Astrocyte (in vitro differentiated cells and primary cell): ENCODE measurements at regions not wholly inside any gene's neighbourhood (a gene's known extent, or its start where the extent isn't known, plus 50 kb on each side); places are given as distances from the start of the nearest gene placed in this dataset.

ENCODE experiments used
- DNase-seq: peaks from one replicate; pipeline ENCODE4 v3.0.0-alpha.2; 2010; ENCODE audit warnings: low read depth
- FAIRE-seq: peaks from 2 replicates; lab custom pipeline; 2011; peaks lifted over from hg19 to GRCh38; lab: Jason Lieb, UNC
- H2AFZ ChIP-seq: 2 replicates; pipeline ENCODE4 v1.6.0; 2012; ENCODE audit warnings: low read depth, low read length, inconsistent platforms
- H3K27ac ChIP-seq: 2 replicates; pipeline ENCODE4 v1.5.1; 2011; ENCODE audit warnings: low read depth, low read length, inconsistent platforms
- H3K27me3 ChIP-seq: 2 replicates; pipeline ENCODE4 v1.6.0; 2011; ENCODE audit warnings: low read length, inconsistent platforms; ENCODE audit not compliant: insufficient read depth
- H3K36me3 ChIP-seq: 2 replicates; pipeline ENCODE4 v1.5.1; 2011; ENCODE audit warnings: low read length, inconsistent platforms; ENCODE audit not compliant: insufficient read depth
- H3K4me1 ChIP-seq: 2 replicates; pipeline ENCODE4 v1.5.1; 2011; ENCODE audit warnings: low read length, inconsistent platforms; ENCODE audit not compliant: insufficient read depth
- H3K4me2 ChIP-seq: 2 replicates; pipeline ENCODE4 v1.6.0; 2012; ENCODE audit warnings: low read length, inconsistent platforms
- H3K4me3 ChIP-seq: 2 replicates; pipeline ENCODE4 v1.5.1; 2011; ENCODE audit warnings: low read depth, mild to moderate bottlenecking, low read length, inconsistent platforms; ENCODE audit not compliant: insufficient read depth
- H3K79me2 ChIP-seq: 2 replicates; pipeline ENCODE4 v1.6.0; 2012; ENCODE audit warnings: mild to moderate bottlenecking, low read length, inconsistent platforms; ENCODE audit not compliant: insufficient read depth
- H3K9ac ChIP-seq: 2 replicates; pipeline ENCODE4 v1.6.0; 2012; ENCODE audit warnings: mild to moderate bottlenecking, low read length, inconsistent platforms
- H3K9me3 ChIP-seq: 2 replicates; pipeline ENCODE4 v1.5.1; 2012; ENCODE audit warnings: low read depth, mild to moderate bottlenecking, low read length, inconsistent platforms; ENCODE audit not compliant: insufficient read depth
- H4K20me1 ChIP-seq: 2 replicates; pipeline ENCODE4 v1.6.0; 2012; ENCODE audit warnings: low read length, inconsistent platforms; ENCODE audit not compliant: insufficient read depth
- H3K27ac Mint-ChIP-seq: one replicate; pipeline ENCODE4 v1.8.0; 2021; ENCODE audit warnings: mild to moderate bottlenecking, mixed read lengths; ENCODE audit not compliant: unreplicated experiment
- H3K27me3 Mint-ChIP-seq: one replicate; pipeline ENCODE4 v1.8.0; 2021; ENCODE audit warnings: low read depth, mixed read lengths; ENCODE audit not compliant: unreplicated experiment
- H3K36me3 Mint-ChIP-seq: one replicate; pipeline ENCODE4 v1.8.0; 2021; ENCODE audit warnings: low read depth, mixed read lengths; ENCODE audit not compliant: unreplicated experiment
- H3K4me1 Mint-ChIP-seq: one replicate; pipeline ENCODE4 v1.8.0; 2021; ENCODE audit warnings: low read depth, mixed read lengths; ENCODE audit not compliant: unreplicated experiment
- H3K4me3 Mint-ChIP-seq: one replicate; pipeline ENCODE4 v1.8.0; 2021; ENCODE audit warnings: mild to moderate bottlenecking, moderate library complexity, mixed read lengths; ENCODE audit not compliant: unreplicated experiment
- H3K9me3 Mint-ChIP-seq: one replicate; pipeline ENCODE4 v1.8.0; 2021; ENCODE audit warnings: mild to moderate bottlenecking, mixed read lengths; ENCODE audit not compliant: unreplicated experiment
- EZH2 ChIP-seq: IDR thresholded peaks from 2 replicates; pipeline ENCODE4 v1.6.1; 2012; ENCODE audit warnings: mild to moderate bottlenecking, low read length, inconsistent platforms; ENCODE audit not compliant: insufficient read depth
- TF ChIP-seq, protein P1 (sequence below): IDR thresholded peaks from 2 replicates; pipeline ENCODE4 v1.5.1; 2011; ENCODE audit warnings: low read depth, mild to moderate bottlenecking, inconsistent platforms, low read length, moderate library complexity; ENCODE audit not compliant: insufficient read depth

DNA sequence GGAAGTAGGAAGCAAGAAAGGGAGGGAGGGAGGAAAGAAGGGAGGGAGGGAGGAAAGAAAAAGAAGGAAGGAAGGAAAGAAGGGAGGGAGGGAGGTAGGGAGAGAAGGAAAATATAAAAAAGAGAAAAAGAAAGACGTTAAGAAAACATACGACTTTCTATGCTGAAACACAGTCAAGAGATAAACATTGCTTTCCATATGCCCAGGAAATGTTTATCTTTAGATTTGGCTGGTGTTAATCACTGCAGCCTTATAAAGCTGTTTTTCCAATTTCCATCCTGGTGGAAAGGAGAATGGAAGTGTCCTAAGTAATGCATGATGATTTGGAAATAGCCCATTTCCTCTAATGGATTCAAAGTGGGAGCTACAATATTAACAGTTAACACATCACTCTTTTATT, 524.3 kb downstream of the MTRR start:
- Histone ChIP-seq H3K4me1 (no peaks in the 10 kb centered on the region), H2AFZ (no peak overlapping the region), H3K9ac (no peak overlapping the region), H3K4me3 (no peak overlapping the region), H3K9me3 (no peaks in the 10 kb centered on the region), H3K36me3 (no peaks in the 10 kb centered on the region), H3K4me2 (no peak overlapping the region), H3K27ac (no peak overlapping the region), H3K79me2 (no peaks in the 10 kb centered on the region), H4K20me1 (no peaks in the 10 kb centered on the region), H3K27me3 (no peaks in the 10 kb centered on the region)
- no peak overlapping the region for H3K27ac Mint-ChIP-seq
- H3K9me3 Mint-ChIP-seq = no peaks in the 10 kb centered on the region
- DNase-seq = no peak
- no peak overlapping the region for H3K4me3 Mint-ChIP-seq
- no peak for FAIRE-seq
- H3K4me1 Mint-ChIP-seq = peaks cover 12% of the 10 kb centered on the region
- peaks cover 6% of the 10 kb centered on the region for H3K27me3 Mint-ChIP-seq
- no peaks in the 10 kb centered on the region for H3K36me3 Mint-ChIP-seq
- TF ChIP-seq EZH2 = no peak
- TF ChIP-seq, protein P1, sequence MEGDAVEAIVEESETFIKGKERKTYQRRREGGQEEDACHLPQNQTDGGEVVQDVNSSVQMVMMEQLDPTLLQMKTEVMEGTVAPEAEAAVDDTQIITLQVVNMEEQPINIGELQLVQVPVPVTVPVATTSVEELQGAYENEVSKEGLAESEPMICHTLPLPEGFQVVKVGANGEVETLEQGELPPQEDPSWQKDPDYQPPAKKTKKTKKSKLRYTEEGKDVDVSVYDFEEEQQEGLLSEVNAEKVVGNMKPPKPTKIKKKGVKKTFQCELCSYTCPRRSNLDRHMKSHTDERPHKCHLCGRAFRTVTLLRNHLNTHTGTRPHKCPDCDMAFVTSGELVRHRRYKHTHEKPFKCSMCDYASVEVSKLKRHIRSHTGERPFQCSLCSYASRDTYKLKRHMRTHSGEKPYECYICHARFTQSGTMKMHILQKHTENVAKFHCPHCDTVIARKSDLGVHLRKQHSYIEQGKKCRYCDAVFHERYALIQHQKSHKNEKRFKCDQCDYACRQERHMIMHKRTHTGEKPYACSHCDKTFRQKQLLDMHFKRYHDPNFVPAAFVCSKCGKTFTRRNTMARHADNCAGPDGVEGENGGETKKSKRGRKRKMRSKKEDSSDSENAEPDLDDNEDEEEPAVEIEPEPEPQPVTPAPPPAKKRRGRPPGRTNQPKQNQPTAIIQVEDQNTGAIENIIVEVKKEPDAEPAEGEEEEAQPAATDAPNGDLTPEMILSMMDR = no peak

DNA sequence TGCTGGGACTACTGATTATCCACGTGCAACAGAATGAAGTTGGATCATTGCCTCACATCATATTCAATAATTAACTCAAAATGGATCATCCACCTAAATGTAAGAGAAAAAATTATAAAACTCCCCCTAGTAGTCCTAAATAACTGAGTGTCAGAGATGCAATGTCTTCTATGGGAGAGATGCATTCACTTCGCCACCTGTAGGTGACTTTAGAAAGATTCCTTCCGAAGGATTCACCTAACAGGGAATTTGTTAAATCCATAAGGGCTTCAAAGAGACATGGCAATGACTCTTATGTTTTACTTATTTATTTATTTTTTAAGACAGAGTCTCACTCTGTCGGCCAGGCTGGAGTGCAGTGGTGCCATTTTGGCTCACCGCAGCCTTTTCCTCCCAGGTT, 526.0 kb downstream of the MTRR start:
- H3K79me2 ChIP-seq = no peaks in the 10 kb centered on the region
- H3K27ac ChIP-seq = no peak overlapping the region
- H3K27me3 Mint-ChIP-seq = peaks cover 3% of the 10 kb centered on the region
- no peak overlapping the region for H2AFZ ChIP-seq
- no peak overlapping the region for H3K4me3 ChIP-seq
- no peaks in the 10 kb centered on the region for H4K20me1 ChIP-seq
- no peaks in the 10 kb centered on the region for H3K27me3 ChIP-seq
- peaks cover 12% of the 10 kb centered on the region for H3K4me1 Mint-ChIP-seq
- no peaks in the 10 kb centered on the region for H3K36me3 Mint-ChIP-seq
- no peak for TF ChIP-seq EZH2
- TF ChIP-seq, protein P1 = no peak
- no peaks in the 10 kb centered on the region for H3K4me1 ChIP-seq
- no peak for DNase-seq
- no peaks in the 10 kb centered on the region for H3K9me3 ChIP-seq
- FAIRE-seq = no peak
- H3K4me3 Mint-ChIP-seq = no peak overlapping the region
- H3K36me3 ChIP-seq = no peaks in the 10 kb centered on the region
- H3K27ac Mint-ChIP-seq = no peak overlapping the region
- no peak overlapping the region for H3K9ac ChIP-seq
- no peak overlapping the region for H3K4me2 ChIP-seq
- no peaks in the 10 kb centered on the region for H3K9me3 Mint-ChIP-seq

DNA sequence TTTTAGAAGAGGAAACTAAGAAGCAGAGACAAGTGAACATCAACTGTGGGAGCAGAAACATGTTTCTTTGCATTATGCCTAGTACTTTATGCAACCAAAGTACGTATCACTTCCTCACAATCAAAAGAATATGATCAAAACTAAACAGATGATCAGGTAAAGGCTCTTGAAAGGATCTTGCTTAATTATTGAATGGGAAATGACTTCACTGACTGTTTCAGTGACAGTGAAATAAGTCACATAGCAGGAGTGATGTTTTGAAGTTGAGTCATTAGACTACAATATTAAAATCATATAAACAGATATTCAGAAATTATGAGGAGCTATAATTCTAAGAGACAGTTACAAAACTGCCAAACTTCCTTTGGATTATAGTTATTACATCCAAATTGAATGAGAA, 527.3 kb downstream of the MTRR start:
- TF ChIP-seq, protein P1 = no peak
- no peak for TF ChIP-seq EZH2
- Histone ChIP-seq H3K27ac (no peak overlapping the region), H2AFZ (no peak overlapping the region), H3K27me3 (no peaks in the 10 kb centered on the region), H3K9ac (no peak overlapping the region), H3K4me3 (no peak overlapping the region), H3K4me1 (no peaks in the 10 kb centered on the region), H3K4me2 (peak overlapping the region; percentile 52), H3K36me3 (no peaks in the 10 kb centered on the region), H3K79me2 (no peaks in the 10 kb centered on the region), H4K20me1 (no peaks in the 10 kb centered on the region), H3K9me3 (no peaks in the 10 kb centered on the region)
- Mint-ChIP-seq H3K36me3 (no peaks in the 10 kb centered on the region), H3K9me3 (peaks cover 1% of the 10 kb centered on the region), H3K27ac (no peak overlapping the region), H3K27me3 (no peaks in the 10 kb centered on the region), H3K4me3 (no peak overlapping the region), H3K4me1 (peaks cover 12% of the 10 kb centered on the region)
- FAIRE-seq = no peak
- DNase-seq = no peak
